RPMI8226 (cell line): ENCODE measurements at regions not wholly inside any gene's neighbourhood (a gene's known extent, or its start where the extent isn't known, plus 50 kb on each side); places are given as distances from the start of the nearest gene placed in this dataset.
A peak's percentile ranks its signal among the peaks of the same experiment; 100 is the strongest.
"Not testable (repeated sequence)": the region's sequence is repeated elsewhere in the genome, so short reads cannot be mapped to it uniquely, and the experiment has no call there.

Experiments
- DNase-seq: peaks from one replicate; pipeline ENCODE4 v3.0.0-alpha.2; 2015

GRCh38 chr14:43362586-43362985, 1144.5 kb downstream of the FSCB start:
- no peak for DNase-seq

GRCh38 chr14:43361751-43362150, 1145.3 kb downstream of the FSCB start:
- DNase-seq: no peak

GRCh38 chr14:43360239-43360638, 1146.8 kb downstream of the FSCB start:
- no peak for DNase-seq

GRCh38 chr14:43359317-43359716, 1147.8 kb downstream of the FSCB start:
- DNase-seq: peak; percentile 26

GRCh38 chr14:43356979-43357545, 1150.0 kb downstream of the FSCB start:
- no peak for DNase-seq

GRCh38 chr14:43356382-43356781, 1150.7 kb downstream of the FSCB start:
- no peak for DNase-seq

- no peak for DNase-seq
Measured at GRCh38 chr14:43341921-43342320, 1165.2 kb downstream of the FSCB start.

- no peak for DNase-seq
Measured at GRCh38 chr14:43338713-43339112, 1168.4 kb downstream of the FSCB start.

- DNase-seq: no peak
Measured at GRCh38 chr14:43336351-43336750, 1170.7 kb downstream of the FSCB start.

- DNase-seq: not testable (repeated sequence)
Measured at GRCh38 chr14:43326501-43327407, 1180.3 kb downstream of the FSCB start.

GRCh38 chr14:43316427-43316826, 1190.7 kb downstream of the FSCB start:
- DNase-seq: no peak

GRCh38 chr14:43313719-43314118, 1193.4 kb downstream of the FSCB start:
- no peak for DNase-seq

- DNase-seq: no peak
Measured at GRCh38 chr14:43308421-43309110, 1198.5 kb downstream of the FSCB start.

- no peak for DNase-seq
Measured at GRCh38 chr14:43307836-43308235, 1199.2 kb downstream of the FSCB start.

GRCh38 chr14:43306053-43306452, 1201.0 kb downstream of the FSCB start:
- DNase-seq: no peak

GRCh38 chr14:43297794-43298193, 1209.3 kb downstream of the FSCB start:
- DNase-seq: no peak

- DNase-seq: not testable (repeated sequence)
Measured at GRCh38 chr14:43296061-43296460, 1211.0 kb downstream of the FSCB start.

GRCh38 chr14:43285575-43285974, 1221.5 kb downstream of the FSCB start:
- DNase-seq: no peak

- no peak for DNase-seq
Measured at GRCh38 chr14:43260056-43260455, 1247.0 kb downstream of the FSCB start.

GRCh38 chr14:43258396-43258795, 1248.7 kb downstream of the FSCB start:
- DNase-seq: no peak

- DNase-seq: not testable (repeated sequence)
Measured at GRCh38 chr14:43256996-43257395, 1250.1 kb downstream of the FSCB start.

GRCh38 chr14:43252866-43253265, 1254.2 kb downstream of the FSCB start:
- DNase-seq: no peak

GRCh38 chr14:43249591-43249990, 1257.5 kb downstream of the FSCB start:
- no peak for DNase-seq

GRCh38 chr14:43249116-43249515, 1258.0 kb downstream of the FSCB start:
- DNase-seq: no peak
